T47D (cell line): ENCODE measurements at regions not wholly inside any gene's neighbourhood (a gene's known extent, or its start where the extent isn't known, plus 50 kb on each side); places are given as distances from the start of the nearest gene placed in this dataset.

Source experiments
- DNase-seq, 2 experiments: peaks; one replicate each; pipeline versions ENCODE4 v3.0.0 to v3.0.0-alpha.2; 2011 to 2012; ENCODE audit warnings: low read depth in 1 of 2, low spot score in 1 of 2
- JUND ChIP-seq: IDR thresholded peaks from 2 replicates; pipeline ENCODE4 v1.6.1; 2012; ENCODE audit warnings: low read depth
- in situ Hi-C: cut with HindIII; loops from 2 replicates; pipeline ENCODE4 v1.10.0; 2016; ENCODE audit warnings: low sequenced_read_pairs, low pct_unique_long_range_greater_than_20kb

DNA sequence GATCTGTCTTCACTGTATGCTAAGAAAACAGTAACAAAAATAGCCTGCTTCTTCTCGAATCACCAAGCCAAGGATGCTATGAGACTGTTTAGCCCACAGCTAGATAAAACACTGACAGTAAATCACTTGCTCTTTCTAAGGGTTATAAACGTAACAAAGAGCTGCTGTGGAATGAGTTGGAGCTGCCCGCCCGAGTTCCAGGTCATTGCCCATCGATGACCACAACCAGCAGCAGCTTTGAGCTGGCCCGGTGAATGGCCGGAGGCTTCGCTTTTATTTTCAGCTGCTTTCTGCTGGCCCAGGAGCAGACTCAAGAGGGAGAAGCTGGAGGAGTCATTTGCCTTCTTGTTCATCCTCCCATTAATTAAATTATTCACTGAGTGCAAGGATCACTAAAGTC is 82.2 kb upstream of the CDH4 start:
- no peak for TF ChIP-seq JUND
- in situ Hi-C loops: no loop called here
- DNase-seq: no peak

DNA sequence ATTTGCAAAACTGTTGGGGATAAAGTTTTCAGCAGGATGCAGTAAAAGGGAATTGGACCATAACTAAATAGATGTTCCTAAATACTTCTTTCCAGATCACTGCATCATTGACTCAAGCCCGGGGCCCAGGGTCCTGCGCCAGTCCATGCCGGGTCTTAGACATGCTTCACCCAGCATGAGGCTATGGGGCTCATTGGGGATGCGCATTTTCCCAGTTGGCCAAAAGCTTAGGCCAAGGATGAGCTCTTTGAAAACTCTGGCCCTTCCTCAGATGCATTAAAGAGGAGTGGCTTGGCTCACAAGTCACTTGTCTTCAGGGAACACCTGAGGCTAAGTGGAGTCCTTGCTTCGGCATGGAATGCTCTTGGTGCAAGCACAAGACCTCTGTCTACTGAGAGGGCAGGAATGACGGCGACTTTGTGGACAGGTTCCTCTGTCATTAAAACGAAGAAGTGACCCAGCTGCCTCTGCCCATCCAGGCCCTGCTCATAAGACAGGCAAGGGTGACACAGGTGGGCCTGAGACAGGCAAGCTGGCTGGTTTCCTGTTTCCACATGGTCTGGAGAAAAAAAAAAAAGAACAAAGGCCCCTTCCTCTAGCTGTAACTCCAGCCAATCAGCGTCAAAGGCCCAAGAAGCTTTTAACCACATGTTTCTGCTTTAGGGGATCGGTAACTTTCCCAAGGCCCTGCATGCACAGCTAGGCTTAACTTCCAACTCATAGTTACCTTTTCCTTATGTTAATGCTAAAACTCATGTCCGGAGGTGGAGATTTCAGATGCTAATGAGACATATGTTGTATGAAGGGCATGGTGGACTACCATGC is 81.4 kb upstream of the CDH4 start:
- TF ChIP-seq JUND: no peak
- DNase-seq: no peak
- in situ Hi-C loops: no loop called here

DNA sequence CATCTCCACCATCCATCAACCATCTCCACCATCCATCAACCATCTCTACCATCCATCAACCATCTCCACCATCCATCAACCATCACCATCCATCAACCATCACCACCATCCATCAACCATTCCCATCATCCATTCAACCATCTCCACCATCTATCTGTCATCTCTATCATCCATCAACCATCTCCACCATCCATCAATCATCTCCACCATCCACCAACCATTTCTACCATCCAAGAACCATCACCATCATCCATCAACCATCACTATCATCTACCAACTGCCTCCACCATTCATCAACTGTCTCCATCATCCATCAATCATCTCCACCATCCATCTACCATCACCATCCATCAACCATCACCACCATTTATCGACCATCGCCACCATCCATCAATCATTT is 78.8 kb upstream of the CDH4 start:
- no peak for DNase-seq
- in situ Hi-C loops: no loop called here
- TF ChIP-seq JUND: no peak

DNA sequence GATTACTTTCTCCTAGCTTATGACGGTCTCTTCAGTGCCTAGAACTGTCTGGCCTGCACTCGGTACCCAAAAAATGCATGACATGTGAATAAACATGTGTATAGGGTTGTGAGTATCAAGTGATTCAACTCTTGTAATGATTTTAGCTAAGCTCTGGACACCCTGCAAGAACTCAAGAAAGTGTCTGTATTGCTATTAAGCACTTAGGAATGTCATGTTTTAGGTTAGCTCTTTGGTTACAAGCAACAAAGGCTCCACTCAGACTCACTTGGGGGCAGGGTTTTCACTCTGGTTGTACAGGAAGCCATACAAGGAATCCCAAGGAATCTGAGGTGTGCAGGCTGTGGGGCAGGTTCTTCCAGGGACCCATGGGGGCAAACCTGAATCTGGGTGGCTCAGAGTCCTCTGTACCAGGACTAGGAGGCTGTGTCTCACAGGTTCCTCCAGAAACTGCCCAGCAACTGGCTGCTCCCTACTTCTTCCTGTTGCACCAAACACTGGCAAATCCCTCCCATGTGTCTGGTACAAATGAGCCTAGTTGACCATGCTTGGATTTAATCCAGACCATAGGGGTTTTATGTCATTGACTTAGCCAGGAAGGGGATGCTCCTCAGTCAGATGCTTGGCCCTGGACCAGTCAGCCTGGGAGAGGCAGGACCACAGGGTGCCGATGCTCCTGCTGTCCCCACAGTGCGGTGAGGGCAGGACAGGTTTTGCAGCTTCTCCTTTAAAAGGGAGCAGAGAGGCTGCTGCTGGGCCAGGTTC is 77.9 kb upstream of the CDH4 start:
- no peak for DNase-seq
- in situ Hi-C loops: no loop called here
- TF ChIP-seq JUND: no peak

DNA sequence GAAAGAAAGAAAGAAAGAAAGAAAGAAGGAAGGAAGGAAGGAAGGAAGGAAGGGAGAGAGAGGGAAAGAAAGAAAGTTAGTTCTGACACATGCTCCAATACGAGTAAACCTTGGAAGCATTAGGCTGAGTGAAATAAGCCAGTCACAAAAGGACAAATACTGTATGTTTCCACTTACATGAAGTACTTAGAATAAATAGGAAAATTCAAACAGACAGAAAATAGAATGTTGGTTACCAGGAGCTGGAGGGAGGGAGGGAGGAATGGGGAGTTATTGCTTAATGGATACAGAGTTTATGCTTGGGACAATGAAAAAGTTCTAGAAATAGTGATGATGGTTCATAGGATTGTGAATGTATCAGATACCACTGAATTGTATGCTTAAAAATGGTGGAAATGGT is 75.2 kb upstream of the CDH4 start:
- DNase-seq: no peak
- no peak for TF ChIP-seq JUND
- in situ Hi-C loops: no loop called here

DNA sequence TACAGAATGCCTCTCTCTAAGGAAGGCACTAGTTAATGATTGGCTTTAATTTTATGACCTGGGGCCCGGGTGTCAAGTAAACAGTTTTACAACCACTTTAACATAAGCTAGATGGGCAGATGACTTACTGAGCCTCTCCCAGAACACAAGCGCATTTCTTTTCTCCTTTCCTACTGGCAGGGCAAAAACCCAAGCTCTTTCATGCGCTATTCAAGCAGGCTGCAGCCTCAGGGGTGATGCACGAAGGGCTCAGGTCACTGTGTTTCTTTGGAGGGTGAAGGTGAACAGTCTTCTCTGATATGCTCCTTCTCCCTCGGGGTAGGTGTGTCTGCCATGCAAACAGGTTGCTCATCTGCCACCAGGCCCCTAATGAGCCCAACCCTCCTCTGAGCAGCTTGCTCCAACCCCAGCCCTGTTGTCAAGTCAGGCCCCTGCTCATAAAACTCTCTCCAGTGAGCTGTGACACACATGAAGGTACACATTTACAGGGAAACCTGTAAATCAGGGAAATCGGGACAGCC is 73.5 kb upstream of the CDH4 start:
- TF ChIP-seq JUND: no peak
- in situ Hi-C loops: no loop called here
- no peak for DNase-seq

DNA sequence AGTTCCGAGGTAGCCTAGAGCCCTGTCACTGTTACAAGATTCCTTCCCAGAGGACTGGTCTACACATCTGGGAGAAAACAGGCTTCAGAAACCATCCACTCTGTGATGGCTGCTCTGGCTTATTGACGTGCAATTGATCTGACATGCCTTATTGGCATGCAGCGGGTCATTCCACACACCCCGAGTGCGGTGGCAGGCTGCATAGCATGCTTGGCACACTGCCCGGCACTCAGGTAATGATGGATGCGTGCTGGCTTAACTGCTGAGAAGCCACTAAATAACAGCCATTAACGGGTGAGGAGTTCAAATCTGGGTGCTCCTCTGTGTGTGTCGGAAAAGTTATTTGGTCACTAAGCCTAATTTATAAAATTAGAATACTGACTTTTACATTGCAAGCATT is 67.9 kb upstream of the CDH4 start:
- in situ Hi-C loops: no loop called here
- TF ChIP-seq JUND: no peak
- DNase-seq: peak in 1 of 2 experiments; percentile 21

DNA sequence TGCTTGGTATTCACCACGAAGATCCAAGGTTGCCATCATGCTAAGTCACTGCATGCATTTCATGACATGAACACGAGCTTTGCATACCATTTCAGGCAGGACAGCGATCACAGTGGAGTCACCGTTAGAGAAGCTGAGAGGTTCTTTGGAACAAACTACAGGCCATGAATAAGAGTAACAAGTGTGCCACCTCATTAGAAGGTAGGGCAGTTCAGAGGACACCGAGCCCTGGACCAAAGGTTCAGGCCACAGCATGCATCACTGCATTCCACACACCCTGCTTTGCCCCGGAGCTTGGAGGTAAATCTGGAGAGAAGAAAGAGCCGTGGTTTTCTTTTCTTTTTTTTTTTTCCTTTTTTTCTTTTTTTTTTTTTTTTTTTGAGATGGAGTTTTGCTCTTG is 66.9 kb upstream of the CDH4 start:
- no peak for DNase-seq
- TF ChIP-seq JUND: no peak
- in situ Hi-C loops: no loop called here

DNA sequence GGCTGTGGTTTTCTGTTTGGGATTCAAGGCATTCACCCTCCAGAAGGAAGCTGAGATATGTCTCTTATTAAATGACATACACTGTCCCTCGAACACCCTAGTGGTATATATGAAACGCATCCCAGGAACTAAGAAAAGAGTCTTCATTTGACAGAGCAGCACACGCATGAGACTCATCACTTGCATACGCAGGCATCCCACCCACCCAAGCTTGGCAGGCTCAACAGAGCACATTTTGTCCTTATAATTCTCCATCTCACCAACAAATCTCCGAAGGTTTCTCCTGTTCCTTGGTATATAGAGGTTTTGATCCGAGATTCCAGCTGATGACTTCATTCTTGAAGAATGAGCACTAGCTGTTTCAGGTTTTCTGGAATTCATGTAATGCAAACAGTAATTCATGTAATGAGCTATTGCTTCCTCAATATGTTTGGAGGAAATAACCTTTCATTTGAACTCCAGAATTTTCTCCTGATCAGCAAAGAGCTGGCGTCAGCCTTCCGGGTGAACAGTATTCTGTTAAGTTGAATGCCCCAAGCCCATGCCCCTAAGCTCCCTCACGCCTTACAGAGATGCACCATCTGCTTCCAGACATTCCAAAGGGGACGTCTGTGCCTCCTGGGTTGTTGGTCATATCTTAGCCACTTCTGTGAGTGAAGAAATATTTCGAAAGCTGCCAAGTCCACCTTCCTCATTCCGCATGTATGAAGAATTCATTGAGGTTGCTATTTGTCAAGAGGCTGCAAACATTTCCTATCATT is 66.0 kb upstream of the CDH4 start:
- DNase-seq: peak in 1 of 2 experiments; percentile 15
- 0 out of 2 replicates have a peak, but pooled peaks have one; percentile 17 for TF ChIP-seq JUND
- in situ Hi-C loops: no loop called here

DNA sequence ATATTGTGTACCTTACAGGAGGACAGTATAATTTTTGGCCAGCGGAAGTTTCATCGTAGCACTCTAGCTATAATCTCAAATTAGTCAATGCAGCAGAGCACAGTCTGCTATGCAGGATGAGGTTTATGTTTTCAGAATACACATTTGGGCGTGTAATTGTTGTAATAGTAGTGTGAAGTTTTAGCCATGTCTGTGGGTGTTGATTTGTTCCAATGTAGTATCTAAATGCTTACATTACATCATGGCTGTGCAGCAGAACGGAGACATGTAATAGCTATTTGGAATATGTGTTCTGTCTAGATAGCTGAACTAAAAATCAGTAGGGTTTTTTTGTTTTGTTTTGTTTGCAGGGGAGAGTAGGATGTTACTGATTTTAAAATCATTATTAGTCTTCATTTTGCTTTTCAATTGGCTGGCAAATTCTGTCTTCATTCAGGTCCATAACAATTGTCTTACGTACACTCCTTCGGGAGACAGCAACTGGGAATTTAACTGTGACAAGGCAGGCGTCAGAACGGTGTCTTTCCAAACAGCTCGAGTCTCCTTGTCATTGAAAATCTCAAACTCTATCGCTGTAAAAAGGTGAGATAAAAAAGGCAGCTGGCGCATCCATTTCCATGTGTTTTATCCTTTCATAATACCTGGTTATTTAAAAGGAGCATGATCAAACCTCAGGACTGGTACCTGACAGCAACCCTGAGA is 65.1 kb upstream of the CDH4 start:
- TF ChIP-seq JUND: no peak
- DNase-seq: no peak
- in situ Hi-C loops: no loop called here

DNA sequence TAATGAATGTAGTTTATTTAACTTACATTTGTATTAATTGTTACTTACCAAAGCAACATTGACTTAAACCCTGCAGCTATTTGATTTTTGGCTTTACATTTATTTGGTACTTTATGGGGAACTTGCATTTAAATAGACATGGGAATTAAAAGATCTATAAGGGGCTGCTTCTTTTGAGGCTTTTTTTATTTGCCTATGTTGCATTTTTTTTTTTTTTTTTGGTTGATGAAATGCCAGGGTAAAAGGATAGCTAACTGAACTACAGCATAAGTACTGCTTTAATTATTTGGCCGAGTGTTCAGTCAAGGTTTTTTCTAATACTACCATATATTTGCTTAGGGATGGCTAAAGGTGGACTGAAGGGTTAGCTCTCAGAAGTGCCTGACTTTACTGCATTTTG is 62.5 kb upstream of the CDH4 start:
- no peak for DNase-seq
- in situ Hi-C loops: no loop called here
- no peak for TF ChIP-seq JUND

DNA sequence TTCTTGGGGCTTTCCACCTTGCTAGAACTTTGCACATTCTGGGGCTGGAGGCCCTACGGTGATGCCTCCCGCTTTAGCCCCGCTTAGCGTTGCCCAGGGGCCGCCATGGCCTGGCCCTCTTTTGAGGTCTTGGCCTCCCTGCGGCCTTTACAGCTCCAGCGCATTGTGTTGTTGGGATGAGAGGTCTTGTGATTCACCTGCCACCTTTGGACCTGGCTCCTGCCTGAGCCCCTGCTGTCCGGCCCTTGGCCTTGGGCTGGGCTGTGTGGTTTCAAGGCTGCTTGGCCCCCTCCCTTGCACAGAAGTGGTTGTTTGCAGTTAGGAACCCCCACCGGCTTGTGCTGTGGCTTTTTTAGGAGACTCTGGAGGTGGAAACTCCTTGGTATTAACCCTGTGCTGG is 61.0 kb upstream of the CDH4 start:
- TF ChIP-seq JUND: no peak
- in situ Hi-C loops: no loop called here
- DNase-seq: no peak
